Lung (tissue), 11 donors: ENCODE measurements at regions not wholly inside any gene's neighbourhood (a gene's known extent, or its start where the extent isn't known, plus 50 kb on each side); places are given as distances from the start of the nearest gene placed in this dataset.
A peak's percentile ranks its signal among the peaks of the same experiment; 100 is the strongest.

Experiments used
- ATAC-seq: fragments of 200-7000 bp; cut with Tn5 transposase; one replicate; pipeline ENCODE4 v1.9.1; 2020; ENCODE audit warnings: moderate number of reproducible peaks; ENCODE audit not compliant: insufficient read depth, low FRiP score
- DNase-seq, 3 donors: peaks; one replicate each; pipeline ENCODE4 v3.0.0-alpha.2; 2013 to 2017
- H3K27ac ChIP-seq, 2 donors: one replicate each; pipeline ENCODE4 v1.5.1; 2013; ENCODE audit warnings: mild to moderate bottlenecking in 2 of 2, moderate library complexity in 2 of 2, control low read depth in 1 of 2, inconsistent platforms in 1 of 2, low read depth in 1 of 2, low read length in 1 of 2
- H3K27me3 ChIP-seq, 3 donors: one replicate each; pipeline ENCODE4 v1.5.1; 2013; ENCODE audit warnings: low read length in 2 of 3; ENCODE audit not compliant: control insufficient read depth in 3 of 3, insufficient read depth in 3 of 3
- H3K36me3 ChIP-seq, 4 donors: one replicate each; pipeline ENCODE4 v1.5.1; 2013; ENCODE audit warnings: low read length in 4 of 4, mild to moderate bottlenecking in 1 of 4, moderate library complexity in 1 of 4; ENCODE audit not compliant: control insufficient read depth in 4 of 4, insufficient read depth in 4 of 4
- H3K4me1 ChIP-seq, 5 donors: one replicate each; pipeline ENCODE4 v1.5.1; 2013; ENCODE audit warnings: low read length in 5 of 5, mild to moderate bottlenecking in 2 of 5, moderate library complexity in 1 of 5; ENCODE audit not compliant: control insufficient read depth in 5 of 5, insufficient read depth in 5 of 5
- H3K4me3 ChIP-seq: one replicate; pipeline ENCODE4 v1.5.1; 2013; ENCODE audit warnings: mild to moderate bottlenecking, control low read depth, moderate library complexity
- H3K9ac ChIP-seq, 2 donors: one replicate each; pipeline ENCODE4 v1.5.1; 2013; ENCODE audit warnings: low read length in 2 of 2, control low read depth in 1 of 2; ENCODE audit not compliant: insufficient read depth in 1 of 2
- H3K9me3 ChIP-seq, 4 donors: one replicate each; pipeline ENCODE4 v1.5.1; 2013; ENCODE audit warnings: low read length in 3 of 4, mild to moderate bottlenecking in 1 of 4, moderate library complexity in 1 of 4; ENCODE audit not compliant: control insufficient read depth in 4 of 4, insufficient read depth in 3 of 4
- WGBS, 2 donors: extraction: QIAGEN DNeasy Blood & Tissue Kit; methylation state at CpG; one replicate each; pipeline ENCODE4 v1.1.7; 2013; 5-methylcytosine and 5-hydroxymethylcytosine counted together
- TF ChIP-seq, protein P1 (sequence below): IDR thresholded peaks from 2 replicates; pipeline ENCODE4 v1.5.1; 2012; ENCODE audit warnings: mild to moderate bottlenecking; ENCODE audit errors: control extremely low read depth, extremely low read depth
- donor health status: control.
- donor health status: control.
- donor health status: Bipolar disorder and iron deficiency.
- donor health status: healthy.
- donor health status: DM: yes; HTN: yes; CAD: no.

DNA sequence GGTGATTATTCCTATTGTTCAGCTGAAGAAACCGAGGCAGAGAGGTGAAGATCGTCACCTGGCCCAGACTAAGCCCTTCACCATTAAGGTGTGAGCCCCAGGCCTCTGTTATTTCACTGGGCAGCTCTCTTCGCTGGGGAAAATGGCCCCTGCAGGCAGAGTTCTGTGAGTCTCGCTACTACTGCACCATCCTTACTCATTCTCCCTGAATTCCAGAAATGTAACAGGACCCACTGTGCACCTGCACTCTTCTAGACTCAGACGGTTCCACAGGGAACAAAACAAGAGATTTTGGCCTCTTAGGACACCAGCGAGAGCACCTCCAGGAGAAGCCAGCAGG is 147.7 kb upstream of the GLI2 start:
- DNase-seq: no peak
- 68 to 81% methylated on average over 6 of the region's 6 CpGs for WGBS, 2 donors
- no peak for ATAC-seq
- TF ChIP-seq, protein P1, sequence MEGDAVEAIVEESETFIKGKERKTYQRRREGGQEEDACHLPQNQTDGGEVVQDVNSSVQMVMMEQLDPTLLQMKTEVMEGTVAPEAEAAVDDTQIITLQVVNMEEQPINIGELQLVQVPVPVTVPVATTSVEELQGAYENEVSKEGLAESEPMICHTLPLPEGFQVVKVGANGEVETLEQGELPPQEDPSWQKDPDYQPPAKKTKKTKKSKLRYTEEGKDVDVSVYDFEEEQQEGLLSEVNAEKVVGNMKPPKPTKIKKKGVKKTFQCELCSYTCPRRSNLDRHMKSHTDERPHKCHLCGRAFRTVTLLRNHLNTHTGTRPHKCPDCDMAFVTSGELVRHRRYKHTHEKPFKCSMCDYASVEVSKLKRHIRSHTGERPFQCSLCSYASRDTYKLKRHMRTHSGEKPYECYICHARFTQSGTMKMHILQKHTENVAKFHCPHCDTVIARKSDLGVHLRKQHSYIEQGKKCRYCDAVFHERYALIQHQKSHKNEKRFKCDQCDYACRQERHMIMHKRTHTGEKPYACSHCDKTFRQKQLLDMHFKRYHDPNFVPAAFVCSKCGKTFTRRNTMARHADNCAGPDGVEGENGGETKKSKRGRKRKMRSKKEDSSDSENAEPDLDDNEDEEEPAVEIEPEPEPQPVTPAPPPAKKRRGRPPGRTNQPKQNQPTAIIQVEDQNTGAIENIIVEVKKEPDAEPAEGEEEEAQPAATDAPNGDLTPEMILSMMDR: no peak
- Histone ChIP-seq H3K9ac (no peak overlapping the region), H3K27me3 (peaks cover 0 to 30% (median 23%) of the 10 kb centered on the region in 3 donors), H3K9me3 (peaks cover 0 to 20% (median 0%) of the 10 kb centered on the region in 4 donors), H3K36me3 (no peaks in the 10 kb centered on the region), H3K27ac (no peak overlapping the region), H3K4me1 (peaks cover 0 to 5% (median 5%) of the 10 kb centered on the region in 5 donors), H3K4me3 (no peak overlapping the region)

DNA sequence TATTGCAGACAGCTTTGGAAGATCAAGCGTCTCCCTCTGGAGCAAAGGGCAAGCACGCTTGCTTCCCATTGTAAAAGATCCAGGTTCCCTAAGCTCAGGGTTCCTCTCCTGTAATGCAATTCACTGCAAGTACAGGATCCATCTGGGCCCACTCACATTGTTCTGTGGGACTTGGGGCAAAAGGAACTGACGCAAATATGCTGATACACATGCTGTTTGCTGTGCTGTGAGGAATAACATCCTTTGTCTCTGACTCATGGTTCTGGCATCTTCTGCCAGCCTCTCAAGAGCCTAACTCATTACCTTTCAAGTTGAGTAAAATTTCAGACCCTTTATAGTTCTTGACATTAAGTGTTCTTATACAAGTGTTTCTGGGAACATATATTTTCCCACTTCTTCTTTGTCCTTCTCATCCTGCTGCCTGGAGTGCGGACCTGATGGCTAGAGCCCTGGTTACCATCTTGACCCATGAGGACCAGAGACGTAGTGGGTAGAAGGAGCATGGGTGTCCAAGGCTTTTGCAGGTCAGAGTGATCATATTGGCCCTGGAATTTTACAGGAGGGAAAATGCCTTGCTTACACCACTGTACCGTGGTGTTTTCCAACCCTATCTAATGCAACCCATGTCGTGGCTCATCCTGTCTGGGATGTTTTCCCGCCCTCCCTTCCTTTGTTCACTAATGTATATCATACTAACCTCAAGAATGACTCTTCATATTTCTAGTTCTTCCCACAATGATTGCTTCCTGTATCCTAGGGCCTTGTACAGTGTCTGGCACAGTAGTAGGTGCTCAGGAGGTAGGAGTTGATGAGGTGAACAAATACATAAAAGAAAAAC is 145.7 kb upstream of the GLI2 start:
- TF ChIP-seq, protein P1: no peak
- WGBS, 2 donors: 67 to 84% methylated on average over 8 of the region's 8 CpGs
- DNase-seq (no peak), ATAC-seq (peak; percentile 82)
- Histone ChIP-seq H3K9me3 (peaks cover 0 to 16% (median 0%) of the 10 kb centered on the region in 4 donors), H3K4me3 (no peak overlapping the region), H3K4me1 (peaks cover 0 to 5% (median 5%) of the 10 kb centered on the region in 5 donors), H3K27me3 (peaks cover 0 to 30% (median 23%) of the 10 kb centered on the region in 3 donors), H3K27ac (peak overlapping the region in 1 of 2 donors; percentile 26), H3K9ac (no peak overlapping the region), H3K36me3 (no peaks in the 10 kb centered on the region)

DNA sequence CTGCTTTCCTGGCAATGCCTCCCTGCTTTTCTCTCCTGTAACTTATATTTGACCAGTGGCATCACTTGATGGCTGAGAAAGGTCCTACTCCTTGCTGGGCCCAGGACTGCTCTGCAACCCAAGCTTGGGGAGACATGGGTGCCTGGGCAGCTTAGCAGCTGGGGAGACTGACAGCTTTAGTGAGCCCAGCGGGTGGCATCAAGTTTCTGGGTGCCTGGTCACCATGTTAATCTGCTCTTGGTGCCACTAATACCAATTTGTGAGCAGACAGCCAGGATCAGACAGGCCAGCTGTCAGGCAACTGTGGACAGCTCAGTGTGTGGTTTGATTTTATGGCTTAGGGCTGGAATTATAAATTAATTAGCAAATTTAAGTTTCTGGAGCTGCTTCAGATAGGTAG is 144.8 kb upstream of the GLI2 start:
- Histone ChIP-seq H3K27ac (no peak overlapping the region), H3K36me3 (no peaks in the 10 kb centered on the region), H3K4me1 (peaks cover 0 to 8% (median 5%) of the 10 kb centered on the region in 5 donors), H3K4me3 (no peak overlapping the region), H3K27me3 (peaks cover 0 to 30% (median 23%) of the 10 kb centered on the region in 3 donors), H3K9ac (no peak overlapping the region), H3K9me3 (peaks cover 0 to 8% (median 0%) of the 10 kb centered on the region in 4 donors)
- ATAC-seq: no peak
- 96 to 100% methylated on average over 1 of the region's 1 CpG for WGBS, 2 donors
- DNase-seq: no peak
- TF ChIP-seq, protein P1: no peak
